GM21576 (cell line): ENCODE measurements at regions not wholly inside any gene's neighbourhood (a gene's known extent, or its start where the extent isn't known, plus 50 kb on each side); places are given as distances from the start of the nearest gene placed in this dataset.

Experiments
- ATAC-seq: cut with Tn5 transposase; IDR thresholded peaks from one replicate; pipeline ENCODE4 v1.9.1; 2021; ENCODE audit warnings: mild to moderate bottlenecking, moderate library complexity; ENCODE audit not compliant: unreplicated experiment

- no peak for ATAC-seq
These were observed 239.0 kb downstream of the EIPR1 start for GRCh38 chr2:3138621-3139020.

GRCh38 chr2:3137651-3138300 is 239.8 kb downstream of the EIPR1 start:
- no peak for ATAC-seq

GRCh38 chr2:3135676-3136075 is 241.9 kb downstream of the EIPR1 start:
- ATAC-seq = no peak

GRCh38 chr2:3134026-3134571 is 243.5 kb downstream of the EIPR1 start:
- ATAC-seq = no peak

GRCh38 chr2:3132966-3133365 is 244.7 kb downstream of the EIPR1 start:
- ATAC-seq = no peak

GRCh38 chr2:3132466-3132865 is 245.2 kb downstream of the EIPR1 start:
- ATAC-seq = no peak

- ATAC-seq = no peak
These were observed 245.8 kb downstream of the EIPR1 start for GRCh38 chr2:3131636-3132326.

- no peak for ATAC-seq
These were observed 246.6 kb downstream of the EIPR1 start for GRCh38 chr2:3130889-3131635.

- no peak for ATAC-seq
These were observed 247.2 kb downstream of the EIPR1 start for GRCh38 chr2:3130444-3130843.

- no peak for ATAC-seq
These were observed 247.8 kb downstream of the EIPR1 start for GRCh38 chr2:3129867-3130266.

- ATAC-seq = no peak
These were observed 248.8 kb downstream of the EIPR1 start for GRCh38 chr2:3128786-3129185.

- ATAC-seq = no peak
These were observed 249.9 kb downstream of the EIPR1 start for GRCh38 chr2:3127710-3128109.

GRCh38 chr2:3126911-3127621 is 250.6 kb downstream of the EIPR1 start:
- ATAC-seq = peak; percentile 67

- ATAC-seq = no peak
These were observed 251.3 kb downstream of the EIPR1 start for GRCh38 chr2:3126171-3126910.

GRCh38 chr2:3125761-3126130 is 251.9 kb downstream of the EIPR1 start:
- ATAC-seq = no peak

- no peak for ATAC-seq
These were observed 252.4 kb downstream of the EIPR1 start for GRCh38 chr2:3125001-3125760.

GRCh38 chr2:3122525-3122924 is 255.1 kb downstream of the EIPR1 start:
- no peak for ATAC-seq

- no peak for ATAC-seq
These were observed 256.0 kb downstream of the EIPR1 start for GRCh38 chr2:3121601-3122000.

- ATAC-seq = no peak
These were observed 259.9 kb downstream of the EIPR1 start for GRCh38 chr2:3117650-3118216.
